Retinal pigment epithelial cell (primary cell): ENCODE measurements at regions not wholly inside any gene's neighbourhood (a gene's known extent, or its start where the extent isn't known, plus 50 kb on each side); places are given as distances from the start of the nearest gene placed in this dataset.

Source experiments
- DNase-seq: peaks from one replicate; pipeline ENCODE4 v3.0.0-alpha.2; 2010; ENCODE audit warnings: low read depth
- H3K4me3 ChIP-seq: 2 replicates; pipeline ENCODE4 v1.5.1; 2011; ENCODE audit warnings: mild to moderate bottlenecking, low read length, control low read depth, moderate library complexity
- TF ChIP-seq, protein P1 (sequence below): conservative IDR thresholded peaks from 2 replicates; pipeline ENCODE4 v1.5.1; 2011; ENCODE audit warnings: low read depth, low read length, control low read depth, inconsistent platforms

- TF ChIP-seq, protein P1, sequence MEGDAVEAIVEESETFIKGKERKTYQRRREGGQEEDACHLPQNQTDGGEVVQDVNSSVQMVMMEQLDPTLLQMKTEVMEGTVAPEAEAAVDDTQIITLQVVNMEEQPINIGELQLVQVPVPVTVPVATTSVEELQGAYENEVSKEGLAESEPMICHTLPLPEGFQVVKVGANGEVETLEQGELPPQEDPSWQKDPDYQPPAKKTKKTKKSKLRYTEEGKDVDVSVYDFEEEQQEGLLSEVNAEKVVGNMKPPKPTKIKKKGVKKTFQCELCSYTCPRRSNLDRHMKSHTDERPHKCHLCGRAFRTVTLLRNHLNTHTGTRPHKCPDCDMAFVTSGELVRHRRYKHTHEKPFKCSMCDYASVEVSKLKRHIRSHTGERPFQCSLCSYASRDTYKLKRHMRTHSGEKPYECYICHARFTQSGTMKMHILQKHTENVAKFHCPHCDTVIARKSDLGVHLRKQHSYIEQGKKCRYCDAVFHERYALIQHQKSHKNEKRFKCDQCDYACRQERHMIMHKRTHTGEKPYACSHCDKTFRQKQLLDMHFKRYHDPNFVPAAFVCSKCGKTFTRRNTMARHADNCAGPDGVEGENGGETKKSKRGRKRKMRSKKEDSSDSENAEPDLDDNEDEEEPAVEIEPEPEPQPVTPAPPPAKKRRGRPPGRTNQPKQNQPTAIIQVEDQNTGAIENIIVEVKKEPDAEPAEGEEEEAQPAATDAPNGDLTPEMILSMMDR: no peak
- DNase-seq: no peak
- no peak overlapping the region for H3K4me3 ChIP-seq
Measured at GRCh38 chr9:21661626-21662025, 140.8 kb upstream of the MTAP start.

GRCh38 chr9:21668516-21668915, 133.9 kb upstream of the MTAP start:
- no peak overlapping the region for H3K4me3 ChIP-seq
- TF ChIP-seq, protein P1: no peak
- DNase-seq: no peak

DNA sequence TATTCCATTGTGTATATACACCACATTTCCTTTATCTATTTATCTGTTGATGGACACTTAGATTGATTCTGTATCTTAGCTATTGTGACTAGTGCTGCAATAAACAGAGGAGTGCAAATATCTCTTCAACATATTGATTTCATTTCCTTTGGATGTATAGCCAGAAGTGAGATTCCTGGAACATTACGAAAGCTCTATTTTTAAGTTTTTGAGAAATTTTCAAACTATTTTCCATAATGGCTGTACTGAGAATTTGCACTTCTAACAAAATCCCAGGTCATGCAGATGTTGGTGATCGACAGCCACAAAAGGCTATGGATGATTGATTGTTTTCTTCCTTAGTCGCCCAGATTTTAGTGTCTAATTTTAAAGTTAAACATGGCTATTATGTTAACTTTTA, 132.7 kb upstream of the MTAP start:
- TF ChIP-seq, protein P1: no peak
- DNase-seq: no peak
- no peak overlapping the region for H3K4me3 ChIP-seq

DNA sequence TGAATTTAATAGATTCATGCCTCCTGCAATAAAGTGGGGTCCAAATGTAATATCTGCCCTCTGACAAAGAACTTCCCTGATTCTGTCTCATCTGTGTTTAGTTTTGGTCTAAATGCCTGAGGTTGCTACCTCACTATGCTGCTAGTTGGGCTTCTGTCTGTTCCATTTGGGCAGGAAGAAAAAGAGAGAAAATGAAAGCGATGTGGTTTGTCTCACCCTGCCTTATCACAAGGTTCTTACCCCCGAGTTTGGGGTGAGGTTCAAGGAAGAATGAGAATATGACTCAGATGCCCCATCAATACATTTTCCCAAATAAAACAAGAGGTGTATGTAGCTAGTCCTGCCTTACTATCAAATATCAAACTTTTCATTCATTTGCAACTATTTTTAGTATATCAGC, 132.1 kb upstream of the MTAP start:
- DNase-seq: no peak
- H3K4me3 ChIP-seq: no peak overlapping the region
- TF ChIP-seq, protein P1: no peak

- TF ChIP-seq, protein P1: no peak
- no peak for DNase-seq
- H3K4me3 ChIP-seq: no peak overlapping the region
Measured at GRCh38 chr9:21672140-21672539, 130.3 kb upstream of the MTAP start.

DNA sequence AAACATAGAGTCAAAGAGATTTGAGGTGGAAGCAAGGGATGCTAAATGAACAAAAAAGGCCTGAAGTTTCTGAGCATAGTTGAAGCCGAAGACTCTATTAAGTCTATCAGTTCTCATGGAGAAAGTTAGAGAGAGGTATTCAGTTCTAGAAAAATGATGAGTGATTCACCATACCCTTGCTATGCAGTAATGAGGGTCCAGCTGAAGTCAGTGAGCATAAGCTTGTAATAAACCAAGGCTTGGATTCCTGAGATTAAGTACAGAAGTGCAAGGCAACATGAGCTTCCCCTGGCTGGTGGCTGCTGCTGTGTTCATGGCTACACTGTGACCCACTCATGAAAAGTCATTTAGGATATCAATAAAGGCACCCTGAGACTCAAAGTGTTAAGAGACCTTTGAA, 129.7 kb upstream of the MTAP start:
- H3K4me3 ChIP-seq: no peak overlapping the region
- TF ChIP-seq, protein P1: no peak
- no peak for DNase-seq

DNA sequence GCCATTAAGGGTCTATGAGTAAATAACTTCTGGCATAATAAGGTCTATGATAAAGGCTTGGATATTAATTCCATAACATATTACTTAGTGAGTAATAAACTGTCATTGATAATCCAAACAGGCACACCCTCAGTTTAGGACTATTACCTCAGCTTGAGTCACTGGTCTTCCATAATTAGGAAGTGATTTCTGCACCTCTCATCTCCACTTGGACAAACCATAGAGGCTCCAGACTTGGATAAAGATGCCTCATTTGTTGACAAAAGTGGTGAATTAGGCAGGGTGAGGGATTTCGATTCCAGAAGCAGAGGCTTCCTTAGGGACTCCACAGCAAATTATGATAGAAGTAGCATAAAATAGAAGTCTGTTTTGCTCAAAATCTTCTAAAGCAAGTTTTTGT, 127.5 kb upstream of the MTAP start:
- DNase-seq: no peak
- H3K4me3 ChIP-seq: no peak overlapping the region
- TF ChIP-seq, protein P1: no peak
